Ectodermal cell (in vitro differentiated cells): ENCODE measurements at regions not wholly inside any gene's neighbourhood (a gene's known extent, or its start where the extent isn't known, plus 50 kb on each side); places are given as distances from the start of the nearest gene placed in this dataset.

Experiments used
- H3K27ac ChIP-seq: 2 replicates; pipeline ENCODE4 v1.7.0; 2013; ENCODE audit warnings: mild to moderate bottlenecking, low read depth, low read length; ENCODE audit not compliant: insufficient read depth, poor library complexity, severe bottlenecking
- H3K27me3 ChIP-seq: 2 replicates; pipeline ENCODE4 v1.7.0; 2013; ENCODE audit warnings: mild to moderate bottlenecking, low read length; ENCODE audit not compliant: insufficient read depth, control insufficient read depth, poor library complexity, severe bottlenecking
- H3K36me3 ChIP-seq: one replicate; pipeline ENCODE4 v1.7.0; 2013; ENCODE audit warnings: low read length; ENCODE audit not compliant: control insufficient read depth, insufficient read depth
- H3K4me1 ChIP-seq: one replicate; pipeline ENCODE4 v1.7.0; 2013; ENCODE audit warnings: low read length; ENCODE audit not compliant: control insufficient read depth, insufficient read depth
- H3K4me3 ChIP-seq: 2 replicates; pipeline ENCODE4 v1.7.0; 2013; ENCODE audit warnings: low read depth, low read length, control low read depth; ENCODE audit not compliant: insufficient read depth
- H3K9me3 ChIP-seq: 2 replicates; pipeline ENCODE4 v1.7.0; 2013; ENCODE audit warnings: mild to moderate bottlenecking, low read length, moderate library complexity; ENCODE audit not compliant: control insufficient read depth
- WGBS, 2 experiments: methylation state at CpG; one replicate each; pipeline ENCODE4 v1.1.7; 2013; ENCODE audit warnings: missing lambda C conversion rate in 2 of 2; 5-methylcytosine and 5-hydroxymethylcytosine counted together

DNA sequence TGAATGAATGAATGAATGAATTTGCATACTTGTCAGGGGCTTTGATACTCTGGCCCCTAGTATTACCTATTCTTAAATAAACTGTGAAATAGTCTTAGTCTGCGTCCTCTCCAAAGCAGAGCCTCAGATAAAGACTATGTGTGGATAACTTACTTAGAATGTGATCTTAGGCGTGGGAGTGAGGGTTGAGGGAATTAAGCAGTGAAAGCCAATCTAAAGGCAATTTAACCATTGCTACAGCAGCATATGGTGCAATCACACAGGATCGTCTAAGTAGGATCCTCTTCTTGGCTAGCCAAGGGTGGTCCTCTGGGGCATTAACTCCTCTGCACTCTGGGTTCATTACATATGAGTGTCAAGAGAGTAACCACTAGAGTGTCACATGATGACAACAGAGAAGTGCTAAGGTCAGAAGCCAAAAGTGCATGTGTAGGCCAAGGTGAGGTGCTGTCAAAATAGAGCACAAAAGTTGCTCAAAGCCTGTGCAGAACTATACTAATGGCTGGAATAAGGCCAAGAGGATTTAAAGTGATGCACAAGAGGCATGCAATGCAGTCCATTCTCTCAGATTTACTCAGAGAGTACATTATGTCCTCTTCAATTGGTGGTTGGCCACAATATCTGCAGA is 274.4 kb upstream of the SEMA6A start:
- Histone ChIP-seq H3K4me1 (no peaks in the 10 kb centered on the region), H3K9me3 (no peaks in the 10 kb centered on the region), H3K36me3 (no peaks in the 10 kb centered on the region), H3K27me3 (no peaks in the 10 kb centered on the region), H3K4me3 (no peak overlapping the region), H3K27ac (no peak overlapping the region)
- WGBS, 2 experiments = 91 to 94% methylated on average over 3 of the region's 3 CpGs

GRCh38 chr5:116847960-116848359 is 273.3 kb upstream of the SEMA6A start:
- H3K36me3 ChIP-seq = no peaks in the 10 kb centered on the region
- no peaks in the 10 kb centered on the region for H3K27me3 ChIP-seq
- WGBS, 2 experiments = 93 to 96% methylated on average over 8 of the region's 8 CpGs
- no peaks in the 10 kb centered on the region for H3K4me1 ChIP-seq
- H3K4me3 ChIP-seq = no peak overlapping the region
- H3K9me3 ChIP-seq = no peaks in the 10 kb centered on the region
- no peak overlapping the region for H3K27ac ChIP-seq

- no peaks in the 10 kb centered on the region for H3K4me1 ChIP-seq
- H3K27me3 ChIP-seq = no peaks in the 10 kb centered on the region
- no peak overlapping the region for H3K27ac ChIP-seq
- no peaks in the 10 kb centered on the region for H3K9me3 ChIP-seq
- WGBS, 2 experiments = 99 to 100% methylated on average over 2 to 3 of the region's 3 CpGs
- H3K4me3 ChIP-seq = no peak overlapping the region
- no peaks in the 10 kb centered on the region for H3K36me3 ChIP-seq
Observed at GRCh38 chr5:116844015-116844414, 269.4 kb upstream of the SEMA6A start.

DNA sequence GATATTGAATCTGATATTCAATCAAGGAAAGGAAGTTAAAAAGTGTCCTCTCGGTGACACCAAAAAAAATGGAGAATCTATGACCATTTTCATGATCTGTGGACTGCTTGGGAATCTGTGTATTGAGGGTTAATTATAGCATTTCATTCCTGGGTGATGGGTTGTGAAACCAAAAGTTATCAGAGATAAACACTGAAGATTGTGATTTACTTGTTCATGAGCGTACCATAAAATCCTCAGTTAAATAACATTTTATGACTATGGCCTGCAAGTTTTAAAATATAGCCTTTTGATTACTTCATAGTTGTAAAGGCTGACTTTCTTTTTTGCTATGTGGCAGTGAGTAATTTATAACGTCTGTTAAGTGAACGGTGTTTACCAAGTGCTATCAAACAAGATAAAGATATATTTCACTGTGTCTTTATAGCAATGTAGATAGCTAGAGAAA is 267.9 kb upstream of the SEMA6A start:
- WGBS, 2 experiments = 96 to 100% methylated on average over 1 of the region's 4 CpGs
- Histone ChIP-seq H3K27me3 (no peaks in the 10 kb centered on the region), H3K36me3 (no peaks in the 10 kb centered on the region), H3K4me1 (no peaks in the 10 kb centered on the region), H3K4me3 (no peak overlapping the region), H3K27ac (no peak overlapping the region), H3K9me3 (no peaks in the 10 kb centered on the region)

GRCh38 chr5:116841734-116842133 is 267.1 kb upstream of the SEMA6A start:
- H3K27me3 ChIP-seq = no peaks in the 10 kb centered on the region
- no peak overlapping the region for H3K4me3 ChIP-seq
- WGBS, 2 experiments = 91 to 95% methylated on average over 10 to 11 of the region's 11 CpGs
- no peaks in the 10 kb centered on the region for H3K9me3 ChIP-seq
- no peaks in the 10 kb centered on the region for H3K4me1 ChIP-seq
- no peak overlapping the region for H3K27ac ChIP-seq
- no peaks in the 10 kb centered on the region for H3K36me3 ChIP-seq

- 96% methylated on average over 2 of the region's 2 CpGs; no CpG with 5 or more reads in 1 of the 2 experiments for WGBS, 2 experiments
- H3K27me3 ChIP-seq = no peaks in the 10 kb centered on the region
- no peak overlapping the region for H3K27ac ChIP-seq
- H3K9me3 ChIP-seq = peaks cover 2% of the 10 kb centered on the region
- no peaks in the 10 kb centered on the region for H3K4me1 ChIP-seq
- H3K36me3 ChIP-seq = no peaks in the 10 kb centered on the region
- H3K4me3 ChIP-seq = no peak overlapping the region
Observed at GRCh38 chr5:116838011-116838536, 263.5 kb upstream of the SEMA6A start.

- Histone ChIP-seq H3K4me1 (no peaks in the 10 kb centered on the region), H3K4me3 (no peak overlapping the region), H3K27ac (no peak overlapping the region), H3K36me3 (no peaks in the 10 kb centered on the region), H3K9me3 (peaks cover 2% of the 10 kb centered on the region), H3K27me3 (no peaks in the 10 kb centered on the region)
- WGBS, 2 experiments = 81 to 86% methylated on average over 2 of the region's 2 CpGs
Observed at GRCh38 chr5:116834796-116835515, 260.3 kb upstream of the SEMA6A start.

GRCh38 chr5:116830079-116830478 is 255.5 kb upstream of the SEMA6A start:
- Histone ChIP-seq H3K4me3 (no peak overlapping the region), H3K36me3 (no peaks in the 10 kb centered on the region), H3K9me3 (peaks cover 2% of the 10 kb centered on the region), H3K4me1 (no peaks in the 10 kb centered on the region), H3K27ac (no peak overlapping the region), H3K27me3 (no peaks in the 10 kb centered on the region)
- WGBS, 2 experiments = 93 to 95% methylated on average over 4 of the region's 4 CpGs

DNA sequence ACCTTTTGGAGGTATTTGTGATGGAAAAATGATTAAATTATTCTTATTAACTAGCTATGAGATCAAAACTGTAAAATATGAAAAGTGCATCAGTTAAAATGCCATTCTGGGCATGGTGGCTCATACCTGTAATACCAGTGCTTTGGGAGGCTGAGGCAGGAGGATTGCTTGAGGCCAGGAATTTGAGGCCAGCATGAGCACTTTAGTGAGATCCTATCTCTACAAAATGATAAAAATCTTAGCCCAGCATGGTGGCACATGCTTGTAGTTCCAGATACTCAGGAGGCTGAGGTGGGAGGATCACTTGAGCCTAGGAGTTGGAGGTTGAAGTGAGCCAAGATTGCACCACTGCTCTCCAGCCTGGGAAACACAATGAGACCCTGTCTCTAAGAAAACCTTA is 252.5 kb upstream of the SEMA6A start:
- Histone ChIP-seq H3K36me3 (no peaks in the 10 kb centered on the region), H3K4me1 (no peaks in the 10 kb centered on the region), H3K27me3 (no peaks in the 10 kb centered on the region), H3K9me3 (no peaks in the 10 kb centered on the region), H3K4me3 (no peak overlapping the region), H3K27ac (no peak overlapping the region)

GRCh38 chr5:116825486-116825885 is 250.9 kb upstream of the SEMA6A start:
- Histone ChIP-seq H3K4me3 (no peak overlapping the region), H3K4me1 (no peaks in the 10 kb centered on the region), H3K9me3 (no peaks in the 10 kb centered on the region), H3K36me3 (no peaks in the 10 kb centered on the region), H3K27me3 (no peaks in the 10 kb centered on the region), H3K27ac (no peak overlapping the region)
- WGBS, 2 experiments = 89 to 93% methylated on average over 1 of the region's 1 CpG
